ENCODE measurements at regions not wholly inside any gene's neighbourhood (a gene's known extent, or its start where the extent isn't known, plus 50 kb on each side); places are given as distances from the start of the nearest gene placed in this dataset.

GRCh38 chr14:23881282-23881681 lies 72.3 kb upstream of the DHRS4 start:
- H3K27me3 ChIP-seq (ENCODE audit: insufficient read depth, low read depth): no peaks in the 10 kb centered on the region
- H3K79me2 ChIP-seq (ENCODE audit: low read depth): no peaks in the 10 kb centered on the region
- H3K4me2 ChIP-seq: no peak overlapping the region
- TF ChIP-seq, protein P1, sequence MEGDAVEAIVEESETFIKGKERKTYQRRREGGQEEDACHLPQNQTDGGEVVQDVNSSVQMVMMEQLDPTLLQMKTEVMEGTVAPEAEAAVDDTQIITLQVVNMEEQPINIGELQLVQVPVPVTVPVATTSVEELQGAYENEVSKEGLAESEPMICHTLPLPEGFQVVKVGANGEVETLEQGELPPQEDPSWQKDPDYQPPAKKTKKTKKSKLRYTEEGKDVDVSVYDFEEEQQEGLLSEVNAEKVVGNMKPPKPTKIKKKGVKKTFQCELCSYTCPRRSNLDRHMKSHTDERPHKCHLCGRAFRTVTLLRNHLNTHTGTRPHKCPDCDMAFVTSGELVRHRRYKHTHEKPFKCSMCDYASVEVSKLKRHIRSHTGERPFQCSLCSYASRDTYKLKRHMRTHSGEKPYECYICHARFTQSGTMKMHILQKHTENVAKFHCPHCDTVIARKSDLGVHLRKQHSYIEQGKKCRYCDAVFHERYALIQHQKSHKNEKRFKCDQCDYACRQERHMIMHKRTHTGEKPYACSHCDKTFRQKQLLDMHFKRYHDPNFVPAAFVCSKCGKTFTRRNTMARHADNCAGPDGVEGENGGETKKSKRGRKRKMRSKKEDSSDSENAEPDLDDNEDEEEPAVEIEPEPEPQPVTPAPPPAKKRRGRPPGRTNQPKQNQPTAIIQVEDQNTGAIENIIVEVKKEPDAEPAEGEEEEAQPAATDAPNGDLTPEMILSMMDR (conservative IDR thresholded peaks at IDR 0.05): no peak
- no peak for TF ChIP-seq EZH2 (IDR thresholded peaks at IDR 0.05; ENCODE audit: low read depth)
- no peaks in the 10 kb centered on the region for H3K4me1 ChIP-seq (replicated peaks; ENCODE audit: insufficient read depth)
- ChIA-PET CTCF (no interaction called here), POLR2A (ENCODE audit: unreplicated experiment) (no interaction called here)
- H3F3A ChIP-seq (ENCODE audit: insufficient read depth, low read depth): no peaks in the 10 kb centered on the region
- no peaks in the 10 kb centered on the region for H3K9me3 ChIP-seq (ENCODE audit: insufficient read depth, low read depth)
- no TSS peak for BruUV-seq (replicated peaks)
- DNase-seq: no peak
- H3K27ac ChIP-seq: no peak overlapping the region
- intact Hi-C loops (cut with micrococcal nuclease; ENCODE audit: unreplicated experiment): no loop called here
- H4K20me1 ChIP-seq (ENCODE audit: insufficient read depth): no peaks in the 10 kb centered on the region
- no peak overlapping the region for H3K4me3 ChIP-seq
- H3K9me2 ChIP-seq (ENCODE audit: insufficient read depth): no peaks in the 10 kb centered on the region
- H3K36me3 ChIP-seq (ENCODE audit: low read depth): no peaks in the 10 kb centered on the region
- no peak overlapping the region for H2AFZ ChIP-seq

DNA sequence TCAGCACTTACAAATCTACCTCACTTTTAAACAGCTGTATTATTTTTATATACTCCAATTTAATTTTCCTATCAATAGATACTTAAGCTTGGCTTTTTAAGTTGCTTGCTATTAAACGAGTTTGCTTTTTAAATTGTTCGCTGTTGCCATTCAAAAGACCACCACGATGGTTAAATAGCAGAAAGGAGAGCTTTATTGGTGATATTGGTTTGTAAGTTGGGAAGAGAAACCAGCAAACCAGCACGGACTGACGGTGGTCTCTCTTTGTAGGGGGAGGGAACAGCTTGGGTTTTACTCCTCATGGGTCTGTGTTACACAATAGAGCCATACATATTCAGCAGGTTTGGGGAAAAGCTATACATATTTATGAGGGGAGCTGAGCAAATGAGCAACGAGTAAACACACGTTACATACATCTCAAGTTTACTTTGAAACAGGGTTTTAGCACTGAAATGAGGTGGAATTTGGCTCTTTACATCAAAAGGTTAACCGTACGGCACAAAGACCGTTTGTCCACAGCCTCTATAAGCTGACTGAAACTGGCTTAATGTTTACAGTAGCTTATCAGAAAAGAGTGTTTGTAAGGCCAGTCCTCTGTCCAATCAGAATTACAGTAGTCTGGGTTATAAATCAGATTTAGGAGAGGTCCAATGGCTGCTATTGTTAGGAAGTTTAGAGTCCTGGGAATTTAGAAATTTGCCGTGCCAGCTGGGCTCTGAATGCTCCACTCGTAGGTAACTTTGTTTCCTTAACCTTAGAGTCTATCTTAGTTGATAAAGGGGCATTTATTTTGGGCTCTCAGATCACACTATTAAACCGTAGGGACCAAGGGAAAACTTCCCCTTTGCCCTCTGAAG lies 69.7 kb upstream of the DHRS4 start:
- H3F3A ChIP-seq (ENCODE audit: insufficient read depth, low read depth): no peaks in the 10 kb centered on the region
- POLR2A ChIA-PET (ENCODE audit: unreplicated experiment): no interaction called here
- no peak overlapping the region for H3K4me3 ChIP-seq
- no peaks in the 10 kb centered on the region for H3K9me2 ChIP-seq (ENCODE audit: insufficient read depth)
- H3K4me1 ChIP-seq (replicated peaks; ENCODE audit: insufficient read depth): no peaks in the 10 kb centered on the region
- intact Hi-C loops (cut with micrococcal nuclease; ENCODE audit: unreplicated experiment): no loop called here
- no peaks in the 10 kb centered on the region for H3K36me3 ChIP-seq (ENCODE audit: low read depth)
- no peaks in the 10 kb centered on the region for H4K20me1 ChIP-seq (ENCODE audit: insufficient read depth)
- no peak overlapping the region for H3K4me2 ChIP-seq
- no TSS peak for BruUV-seq (replicated peaks)
- no peak overlapping the region for H2AFZ ChIP-seq
- DNase-seq: no peak
- no peaks in the 10 kb centered on the region for H3K9me3 ChIP-seq (ENCODE audit: insufficient read depth, low read depth)
- no peaks in the 10 kb centered on the region for H3K79me2 ChIP-seq (ENCODE audit: low read depth)
- H3K27ac ChIP-seq: no peak overlapping the region
- no peak for TF ChIP-seq EZH2 (IDR thresholded peaks at IDR 0.05; ENCODE audit: low read depth)
- TF ChIP-seq, protein P1 (conservative IDR thresholded peaks at IDR 0.05): no peak
- no peaks in the 10 kb centered on the region for H3K27me3 ChIP-seq (ENCODE audit: insufficient read depth, low read depth)
- CTCF ChIA-PET: no interaction called here

GRCh38 chr14:23884541-23884904 lies 69.0 kb upstream of the DHRS4 start:
- Histone ChIP-seq H3K9me3 (ENCODE audit: insufficient read depth, low read depth) (no peaks in the 10 kb centered on the region), H2AFZ (no peak overlapping the region), H3K79me2 (ENCODE audit: low read depth) (no peaks in the 10 kb centered on the region), H3K4me1 (replicated peaks; ENCODE audit: insufficient read depth) (no peaks in the 10 kb centered on the region), H3K27ac (no peak overlapping the region), H3K4me2 (no peak overlapping the region), H3K36me3 (ENCODE audit: low read depth) (no peaks in the 10 kb centered on the region), H3F3A (ENCODE audit: insufficient read depth, low read depth) (no peaks in the 10 kb centered on the region), H4K20me1 (ENCODE audit: insufficient read depth) (no peaks in the 10 kb centered on the region), H3K9me2 (ENCODE audit: insufficient read depth) (no peaks in the 10 kb centered on the region), H3K4me3 (no peak overlapping the region), H3K27me3 (ENCODE audit: insufficient read depth, low read depth) (no peaks in the 10 kb centered on the region)
- intact Hi-C loops (cut with micrococcal nuclease; ENCODE audit: unreplicated experiment): no loop called here
- BruUV-seq (replicated peaks): no TSS peak
- DNase-seq: no peak
- ChIA-PET POLR2A (ENCODE audit: unreplicated experiment) (no interaction called here), CTCF (no interaction called here)
- no peak for TF ChIP-seq EZH2 (IDR thresholded peaks at IDR 0.05; ENCODE audit: low read depth)
- TF ChIP-seq, protein P1 (conservative IDR thresholded peaks at IDR 0.05): no peak

Data from PC-9 (cell line).